ENCODE measurements at regions not wholly inside any gene's neighbourhood (a gene's known extent, or its start where the extent isn't known, plus 50 kb on each side); places are given as distances from the start of the nearest gene placed in this dataset.

DNA sequence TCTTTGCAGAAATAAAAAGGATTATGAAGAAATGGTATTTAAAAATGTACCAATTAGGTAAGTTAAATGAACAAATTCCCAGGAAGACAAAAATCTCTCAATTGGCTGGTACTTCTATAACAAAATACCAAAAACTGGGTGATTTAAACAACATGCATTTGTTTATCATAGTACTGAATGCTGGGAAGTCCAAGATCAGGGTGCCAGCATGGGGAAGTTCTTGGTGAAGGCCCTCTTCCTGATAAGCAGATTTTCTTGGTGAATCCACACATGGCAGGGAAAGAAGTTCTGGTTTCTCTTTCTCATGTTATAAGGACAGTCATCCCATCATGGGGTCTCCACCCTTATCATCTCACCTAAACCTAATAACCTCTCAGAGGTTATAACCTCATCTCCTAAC lies 271.6 kb upstream of the SETBP1 start:
- ATAC-seq (no peak), DNase-seq (ENCODE audit: low read depth, low spot score) (no peak)
- Histone ChIP-seq H2AFZ (ENCODE audit: low read depth, low read length, poor library complexity, severe bottlenecking) (no peak overlapping the region), H3K4me1 (ENCODE audit: control insufficient read depth in 1 of 2, insufficient read depth in 2 of 2, low read length in 2 of 2) (no peaks in the 10 kb centered on the region), H3K27me3 (ENCODE audit: insufficient read depth, low read length) (no peaks in the 10 kb centered on the region), H3K9me2 (ENCODE audit: insufficient read depth) (no peaks in the 10 kb centered on the region), H3K9me3 (ENCODE audit: control insufficient read depth in 1 of 2, insufficient read depth in 1 of 2, low read depth in 1 of 2, low read length in 2 of 2) (peaks cover 5 to 22% of the 10 kb centered on the region in 2 experiments; a peak in 2 of 4 replicates), H3K4me3 (replicated peaks in 1 of 2; ENCODE audit: low read depth in 1 of 2, low read length in 2 of 2) (no peak overlapping the region), H3K79me2 (ENCODE audit: insufficient read depth, low read length) (no peaks in the 10 kb centered on the region), H3K36me3 (ENCODE audit: control insufficient read depth in 1 of 2, insufficient read depth in 2 of 2, low read length in 2 of 2) (no peaks in the 10 kb centered on the region), H3K27ac (ENCODE audit: low read depth, low read length) (no peak overlapping the region), H4K20me1 (ENCODE audit: insufficient read depth) (no peaks in the 10 kb centered on the region), H3K4me2 (ENCODE audit: low read length) (no peak overlapping the region), H3K9ac (ENCODE audit: low read length) (no peak overlapping the region)
- ChIA-PET POLR2A (no interaction called here), RAD21 (ENCODE audit: low non-redundant PET in 1 of 2, low total read pairs in 2 of 2, uncharacterized antibody in 2 of 2, unreplicated experiment in 2 of 2) (no interaction called here), CTCF (no interaction called here)
- no TSS peak for BruUV-seq (replicated peaks)
- TF ChIP-seq CEBPB (IDR thresholded peaks at IDR 0.05; ENCODE audit: low read depth) (no peak), YY1 (IDR thresholded peaks at IDR 0.05; ENCODE audit: extremely low read depth, insufficient replicate concordance, low read depth, low read length) (no peak), ELF1 (IDR thresholded peaks at IDR 0.05; ENCODE audit: borderline replicate concordance, low read depth) (no peak), FOSL1 (IDR thresholded peaks at IDR 0.05; ENCODE audit: low read depth) (no peak), CBX3 (IDR thresholded peaks at IDR 0.05; ENCODE audit: low read depth) (no peak), SP1 (IDR thresholded peaks at IDR 0.05; ENCODE audit: low read depth) (no peak)
- TF ChIP-seq, protein P1, sequence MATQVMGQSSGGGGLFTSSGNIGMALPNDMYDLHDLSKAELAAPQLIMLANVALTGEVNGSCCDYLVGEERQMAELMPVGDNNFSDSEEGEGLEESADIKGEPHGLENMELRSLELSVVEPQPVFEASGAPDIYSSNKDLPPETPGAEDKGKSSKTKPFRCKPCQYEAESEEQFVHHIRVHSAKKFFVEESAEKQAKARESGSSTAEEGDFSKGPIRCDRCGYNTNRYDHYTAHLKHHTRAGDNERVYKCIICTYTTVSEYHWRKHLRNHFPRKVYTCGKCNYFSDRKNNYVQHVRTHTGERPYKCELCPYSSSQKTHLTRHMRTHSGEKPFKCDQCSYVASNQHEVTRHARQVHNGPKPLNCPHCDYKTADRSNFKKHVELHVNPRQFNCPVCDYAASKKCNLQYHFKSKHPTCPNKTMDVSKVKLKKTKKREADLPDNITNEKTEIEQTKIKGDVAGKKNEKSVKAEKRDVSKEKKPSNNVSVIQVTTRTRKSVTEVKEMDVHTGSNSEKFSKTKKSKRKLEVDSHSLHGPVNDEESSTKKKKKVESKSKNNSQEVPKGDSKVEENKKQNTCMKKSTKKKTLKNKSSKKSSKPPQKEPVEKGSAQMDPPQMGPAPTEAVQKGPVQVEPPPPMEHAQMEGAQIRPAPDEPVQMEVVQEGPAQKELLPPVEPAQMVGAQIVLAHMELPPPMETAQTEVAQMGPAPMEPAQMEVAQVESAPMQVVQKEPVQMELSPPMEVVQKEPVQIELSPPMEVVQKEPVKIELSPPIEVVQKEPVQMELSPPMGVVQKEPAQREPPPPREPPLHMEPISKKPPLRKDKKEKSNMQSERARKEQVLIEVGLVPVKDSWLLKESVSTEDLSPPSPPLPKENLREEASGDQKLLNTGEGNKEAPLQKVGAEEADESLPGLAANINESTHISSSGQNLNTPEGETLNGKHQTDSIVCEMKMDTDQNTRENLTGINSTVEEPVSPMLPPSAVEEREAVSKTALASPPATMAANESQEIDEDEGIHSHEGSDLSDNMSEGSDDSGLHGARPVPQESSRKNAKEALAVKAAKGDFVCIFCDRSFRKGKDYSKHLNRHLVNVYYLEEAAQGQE (IDR thresholded peaks at IDR 0.05; ENCODE audit: low read depth), result no peak
- TF ChIP-seq, protein P2, sequence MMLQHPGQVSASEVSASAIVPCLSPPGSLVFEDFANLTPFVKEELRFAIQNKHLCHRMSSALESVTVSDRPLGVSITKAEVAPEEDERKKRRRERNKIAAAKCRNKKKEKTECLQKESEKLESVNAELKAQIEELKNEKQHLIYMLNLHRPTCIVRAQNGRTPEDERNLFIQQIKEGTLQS (IDR thresholded peaks at IDR 0.05), result no peak
- intact Hi-C loops (cut with micrococcal nuclease), result no loop called here

Measured in HCT116 (cell line).